Hepatocyte (in vitro differentiated cells): ENCODE measurements at regions not wholly inside any gene's neighbourhood (a gene's known extent, or its start where the extent isn't known, plus 50 kb on each side); places are given as distances from the start of the nearest gene placed in this dataset.

ENCODE experiments used
- DNase-seq: peaks from one replicate; pipeline ENCODE4 v3.0.0-alpha.2; 2016; ENCODE audit warnings: low spot score
- H2AFZ ChIP-seq: fragments of 200-600 bp; sonication (generic); 2 replicates; pipeline ENCODE4 v1.6.0; 2016; ENCODE audit warnings: antibody characterized with exemption, mild to moderate bottlenecking
- H3K27ac ChIP-seq: fragments of 200-600 bp; sonication (generic); 2 replicates; pipeline ENCODE4 v1.5.1; 2016; ENCODE audit warnings: mild to moderate bottlenecking
- H3K27me3 ChIP-seq: fragments of 200-600 bp; sonication (generic); 2 replicates; pipeline ENCODE4 v1.6.1; 2016
- H3K36me3 ChIP-seq: fragments of 200-600 bp; sonication (generic); replicated peaks from 2 replicates; pipeline ENCODE4 v1.5.1; 2016; ENCODE audit warnings: low read depth; ENCODE audit not compliant: insufficient read depth
- H3K4me1 ChIP-seq: fragments of 200-600 bp; sonication (generic); 2 replicates; pipeline ENCODE4 v1.5.1; 2016; ENCODE audit warnings: mild to moderate bottlenecking, moderate library complexity; ENCODE audit not compliant: insufficient read depth
- H3K4me2 ChIP-seq: fragments of 200-600 bp; sonication (generic); 2 replicates; pipeline ENCODE4 v1.6.0; 2016
- H3K4me3 ChIP-seq: fragments of 200-600 bp; sonication (generic); 2 replicates; pipeline ENCODE4 v1.5.1; 2016; ENCODE audit warnings: mild to moderate bottlenecking
- H3K79me2 ChIP-seq: fragments of 200-600 bp; sonication (generic); 2 replicates; pipeline ENCODE4 v1.6.0; 2017; ENCODE audit warnings: mild to moderate bottlenecking
- H3K9me2 ChIP-seq: fragments of 200-600 bp; sonication (generic); replicated peaks from 2 replicates; pipeline ENCODE4 v1.6.0; 2017; ENCODE audit warnings: mild to moderate bottlenecking; ENCODE audit not compliant: insufficient read depth
- H3K9me3 ChIP-seq: fragments of 200-600 bp; sonication (generic); 2 replicates; pipeline ENCODE4 v1.5.1; 2016; ENCODE audit warnings: low read depth, mild to moderate bottlenecking
- H4K20me1 ChIP-seq: fragments of 200-600 bp; sonication (generic); 2 replicates; pipeline ENCODE4 v1.6.0; 2016; ENCODE audit warnings: mild to moderate bottlenecking; ENCODE audit not compliant: insufficient read depth, poor library complexity, severe bottlenecking
- CTCF ChIP-seq: fragments of 200-600 bp; sonication (generic); IDR thresholded peaks from 2 replicates; pipeline ENCODE4 v1.5.1; 2016; ENCODE audit warnings: antibody characterized with exemption, mild to moderate bottlenecking; ENCODE audit not compliant: poor library complexity
- EZH2 ChIP-seq: fragments of 200-600 bp; sonication (generic); IDR thresholded peaks from 2 replicates; pipeline ENCODE4 v1.6.1; 2016; ENCODE audit warnings: antibody characterized with exemption, mild to moderate bottlenecking, borderline replicate concordance
- EZH2phosphoT487 ChIP-seq: fragments of 200-600 bp; sonication (generic); IDR thresholded peaks from one replicate; pipeline ENCODE4 v1.6.1; 2018; ENCODE audit warnings: antibody characterized with exemption, mild to moderate bottlenecking, low read depth, moderate library complexity; ENCODE audit not compliant: unreplicated experiment, severe bottlenecking
- WGBS: methylation state at CpG from one replicate; pipeline ENCODE4 v1.1.6; 2016; ENCODE audit warnings: low lambda C conversion rate; ENCODE audit errors: missing lambda C conversion rate; 5-methylcytosine and 5-hydroxymethylcytosine counted together

- H4K20me1 ChIP-seq: no peaks in the 10 kb centered on the region
- no peak for DNase-seq
- no peak for TF ChIP-seq CTCF
- TF ChIP-seq EZH2phosphoT487: no peak
- TF ChIP-seq EZH2: no peak
- H3K27me3 ChIP-seq: peaks cover 3% of the 10 kb centered on the region
- H2AFZ ChIP-seq: no peak overlapping the region
- no peak overlapping the region for H3K4me3 ChIP-seq
- no peaks in the 10 kb centered on the region for H3K79me2 ChIP-seq
- no peaks in the 10 kb centered on the region for H3K36me3 ChIP-seq
- no peaks in the 10 kb centered on the region for H3K9me3 ChIP-seq
- H3K9me2 ChIP-seq: no peaks in the 10 kb centered on the region
- H3K27ac ChIP-seq: no peak overlapping the region
- no peaks in the 10 kb centered on the region for H3K4me1 ChIP-seq
- no peak overlapping the region for H3K4me2 ChIP-seq
Measured at GRCh38 chr5:175317872-175318271, 126.1 kb downstream of the DRD1 start.

- Histone ChIP-seq H3K4me1 (no peaks in the 10 kb centered on the region), H3K36me3 (no peaks in the 10 kb centered on the region), H4K20me1 (no peaks in the 10 kb centered on the region), H3K9me3 (no peaks in the 10 kb centered on the region), H3K79me2 (no peaks in the 10 kb centered on the region), H2AFZ (no peak overlapping the region), H3K9me2 (no peaks in the 10 kb centered on the region), H3K4me2 (no peak overlapping the region), H3K27me3 (no peaks in the 10 kb centered on the region), H3K4me3 (no peak overlapping the region), H3K27ac (no peak overlapping the region)
- TF ChIP-seq CTCF: no peak
- TF ChIP-seq EZH2phosphoT487: no peak
- TF ChIP-seq EZH2: no peak
- no peak for DNase-seq
- 89% methylated on average over 2 of the region's 2 CpGs for WGBS
Measured at GRCh38 chr5:175309218-175309810, 134.7 kb downstream of the DRD1 start.

GRCh38 chr5:175308701-175309100, 135.3 kb downstream of the DRD1 start:
- H3K9me2 ChIP-seq: no peaks in the 10 kb centered on the region

More at GRCh38 chr5:175308701-175309100, 135.3 kb downstream of the DRD1 start:
- DNase-seq: no peak
- Histone ChIP-seq H3K79me2 (no peaks in the 10 kb centered on the region), H3K27me3 (no peaks in the 10 kb centered on the region), H3K4me1 (no peaks in the 10 kb centered on the region), H3K4me2 (no peak overlapping the region), H3K27ac (no peak overlapping the region), H2AFZ (no peak overlapping the region), H3K36me3 (no peaks in the 10 kb centered on the region), H4K20me1 (no peaks in the 10 kb centered on the region), H3K9me3 (no peaks in the 10 kb centered on the region), H3K4me3 (no peak overlapping the region)
- 88% methylated on average over 5 of the region's 5 CpGs for WGBS
- TF ChIP-seq CTCF: no peak
- TF ChIP-seq EZH2phosphoT487: no peak
- TF ChIP-seq EZH2: no peak
